GM19193 (cell line): ENCODE measurements at regions not wholly inside any gene's neighbourhood (a gene's known extent, or its start where the extent isn't known, plus 50 kb on each side); places are given as distances from the start of the nearest gene placed in this dataset.

Experiments
- POLR2A ChIP-seq: IDR thresholded peaks from 4 replicates; pipeline ENCODE4 v1.6.1; 2011; ENCODE audit not compliant: insufficient read depth, insufficient read length; ENCODE audit errors: extremely low read depth

DNA sequence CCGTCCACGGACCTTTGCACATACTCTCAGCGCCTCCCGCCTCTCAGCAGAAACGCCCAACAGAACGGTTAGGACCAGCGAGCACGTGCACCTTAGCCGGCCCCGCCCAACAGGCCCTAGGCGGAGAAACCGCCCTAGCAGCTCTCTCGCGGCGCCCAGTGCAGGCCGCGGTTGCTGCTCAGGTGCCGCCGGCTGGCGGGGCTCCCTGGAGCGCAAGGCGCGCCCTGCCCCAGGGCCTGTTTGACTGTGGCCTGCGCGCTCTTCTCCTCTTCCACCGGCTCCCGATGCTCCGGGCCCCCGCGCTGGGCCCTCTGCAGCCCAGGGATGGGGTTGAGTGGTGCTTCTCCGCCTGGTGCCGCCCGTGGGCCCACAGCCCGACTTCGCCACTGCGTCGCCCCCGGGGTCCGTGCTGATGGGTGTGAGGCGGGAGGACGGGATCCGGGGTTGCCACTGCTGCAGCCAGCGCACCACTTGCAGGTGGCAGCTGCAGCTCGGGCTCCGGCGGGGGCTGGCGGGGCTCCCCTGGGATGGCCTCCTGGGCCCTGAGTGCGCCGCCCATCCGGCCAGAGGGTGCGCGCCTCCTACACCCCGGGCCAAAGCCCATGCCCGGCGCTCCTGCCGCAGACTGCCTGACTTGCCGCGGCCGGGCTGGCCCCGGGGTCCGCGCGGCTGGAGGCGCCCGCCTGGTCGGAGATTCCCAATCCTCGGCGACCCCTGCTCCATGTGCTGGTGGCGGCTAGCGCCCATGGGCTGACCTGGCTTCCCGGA, 1889.4 kb upstream of the CDH9 start:
- TF ChIP-seq POLR2A, result no peak

DNA sequence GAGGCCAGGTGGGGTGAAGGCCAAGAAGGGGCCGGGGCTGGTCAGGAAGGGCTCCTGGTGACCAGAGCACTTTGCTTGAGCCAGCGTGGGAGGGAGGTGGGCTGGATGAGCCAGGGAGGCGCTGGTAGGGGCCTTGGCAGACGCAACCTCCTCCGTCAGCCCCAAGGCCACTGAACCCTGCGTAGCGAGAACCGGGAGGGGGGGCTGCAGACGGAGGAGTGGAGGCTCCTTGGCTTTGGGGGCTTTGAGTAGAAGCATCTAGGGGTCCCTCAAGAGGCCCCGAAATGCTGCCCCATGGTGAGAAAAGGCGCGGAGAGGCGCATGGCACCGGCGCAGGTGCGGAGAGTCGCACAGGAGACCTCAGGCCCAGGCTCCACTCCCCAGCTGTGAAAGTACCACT, 1888.0 kb upstream of the CDH9 start:
- no peak for TF ChIP-seq POLR2A

DNA sequence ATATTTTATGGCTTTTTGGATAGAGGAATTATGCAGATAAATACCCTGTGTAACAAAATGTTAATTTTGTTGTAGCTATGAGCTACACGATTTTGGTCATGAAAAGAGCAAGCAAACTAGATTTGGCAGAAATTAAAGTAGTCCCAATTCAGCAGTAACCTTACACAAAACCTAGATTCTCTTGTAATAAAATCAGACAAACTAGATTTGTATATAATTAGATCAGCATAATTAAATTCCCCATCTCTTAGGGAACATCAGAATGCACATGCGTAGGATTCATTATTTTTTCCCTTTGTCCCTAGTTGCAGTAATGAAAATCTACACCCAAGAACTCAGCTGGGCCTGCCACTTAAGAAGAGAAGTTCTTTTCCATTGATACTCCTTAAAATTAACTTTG, 1879.2 kb upstream of the CDH9 start:
- TF ChIP-seq POLR2A, result no peak

DNA sequence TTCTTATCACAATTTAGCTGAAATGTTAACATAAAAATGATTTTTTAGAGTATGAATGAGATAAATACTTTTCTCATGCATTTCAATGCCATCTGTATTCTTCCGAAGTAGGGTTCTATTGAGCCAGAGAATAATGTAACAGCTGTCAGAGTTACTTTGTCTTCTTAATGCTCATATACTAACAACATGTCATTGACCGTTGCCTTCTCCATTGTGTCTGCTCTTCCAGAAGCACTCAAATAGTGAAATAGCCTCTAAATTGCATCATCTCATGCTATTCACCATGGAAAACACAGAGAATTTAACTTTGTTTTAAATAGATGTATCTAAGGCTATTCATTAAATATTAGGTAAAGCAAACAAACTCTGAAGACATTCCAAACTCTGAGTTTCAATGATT, 1875.9 kb upstream of the CDH9 start:
- TF ChIP-seq POLR2A, result no peak

DNA sequence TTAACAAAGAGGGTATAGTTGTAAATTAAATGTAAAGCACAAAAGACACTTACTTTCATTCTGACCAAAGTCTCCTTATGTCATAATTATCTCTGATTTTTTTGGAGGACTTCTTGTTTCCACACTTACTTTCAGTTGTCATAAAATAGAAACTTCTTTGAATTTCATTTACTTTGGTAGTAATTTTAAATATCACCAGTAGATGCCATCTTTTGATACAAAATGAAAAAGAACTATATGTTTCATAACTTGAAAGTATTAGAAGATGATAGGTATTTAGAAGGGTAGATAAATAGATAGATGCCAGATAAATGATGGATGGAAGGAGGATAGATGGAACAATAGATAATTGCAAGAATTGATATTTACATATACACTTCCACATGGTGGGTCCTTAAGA, 1865.3 kb upstream of the CDH9 start:
- no peak for TF ChIP-seq POLR2A

DNA sequence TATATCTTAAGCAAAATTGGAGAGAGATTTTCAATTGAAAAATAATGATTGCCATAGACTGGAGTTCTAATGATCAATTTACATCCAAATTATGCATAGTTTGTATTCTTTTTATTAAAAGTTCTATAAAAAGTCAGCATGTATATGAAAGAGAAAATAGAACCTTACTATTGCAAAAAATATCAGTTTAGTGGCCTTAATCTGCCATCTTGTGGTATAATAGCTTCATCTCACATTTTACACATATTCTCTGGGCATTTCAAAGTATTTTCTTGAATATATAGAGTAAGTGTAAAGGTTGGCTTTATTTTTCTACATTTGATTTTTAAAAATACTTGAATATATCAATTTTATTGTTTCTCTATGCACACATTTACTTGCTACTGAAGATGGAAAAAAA, 1858.6 kb upstream of the CDH9 start:
- no peak for TF ChIP-seq POLR2A

DNA sequence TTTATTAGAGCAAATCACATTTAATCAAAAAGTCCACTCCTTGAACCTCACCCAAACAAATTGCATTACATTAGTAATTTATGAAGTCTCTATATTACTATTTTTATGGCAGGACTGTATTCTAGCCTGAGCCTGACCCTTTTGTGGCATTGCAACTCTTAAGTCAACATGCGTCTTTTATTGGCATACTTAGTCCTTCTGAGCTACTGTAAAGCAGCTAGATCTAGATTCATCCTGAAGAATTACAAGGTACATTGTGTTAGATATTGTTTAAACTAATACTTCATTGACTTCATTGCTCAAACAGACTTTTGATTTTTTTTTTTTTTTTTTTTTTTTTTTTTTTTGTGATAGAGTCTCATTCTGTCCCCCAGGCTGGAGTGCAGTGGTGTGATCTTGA, 1842.5 kb upstream of the CDH9 start:
- TF ChIP-seq POLR2A, result no peak

DNA sequence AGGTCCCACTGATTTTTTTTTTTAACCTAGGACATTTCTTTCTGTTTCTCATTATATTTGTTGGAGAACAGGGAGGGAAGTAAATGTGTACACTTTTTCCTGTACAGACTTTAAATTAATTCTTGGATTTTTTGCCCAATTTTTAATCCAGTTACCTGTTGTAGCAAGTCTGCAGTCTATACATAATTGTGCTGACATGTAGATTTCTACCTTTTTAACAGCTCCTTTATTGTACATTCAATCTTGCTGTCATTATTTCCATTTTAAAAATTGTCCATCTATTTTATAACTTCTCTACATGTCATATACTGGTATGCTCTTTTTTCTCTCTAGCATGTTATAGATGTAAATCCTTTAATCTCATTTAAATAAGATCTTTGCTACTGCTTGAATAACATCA, 1838.7 kb upstream of the CDH9 start:
- TF ChIP-seq POLR2A, result no peak

DNA sequence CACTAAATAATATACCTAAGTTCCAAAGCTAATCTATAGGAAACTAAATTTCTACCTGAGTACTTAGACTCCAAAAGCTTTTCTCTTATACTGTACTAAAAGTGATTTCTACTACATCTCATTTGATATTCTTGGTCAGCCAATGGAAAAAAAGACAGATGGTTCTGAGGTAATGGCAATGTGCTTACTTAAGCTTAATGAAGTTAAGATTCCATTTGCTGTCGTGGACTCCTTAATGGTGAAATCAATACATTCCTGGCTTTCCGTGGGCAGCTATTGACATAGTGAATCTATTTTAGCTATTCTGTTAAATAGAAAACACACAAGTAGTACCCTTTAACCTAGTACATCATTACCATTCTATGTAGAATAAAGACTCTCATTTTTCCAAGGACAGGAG, 1825.6 kb upstream of the CDH9 start:
- TF ChIP-seq POLR2A, result no peak

DNA sequence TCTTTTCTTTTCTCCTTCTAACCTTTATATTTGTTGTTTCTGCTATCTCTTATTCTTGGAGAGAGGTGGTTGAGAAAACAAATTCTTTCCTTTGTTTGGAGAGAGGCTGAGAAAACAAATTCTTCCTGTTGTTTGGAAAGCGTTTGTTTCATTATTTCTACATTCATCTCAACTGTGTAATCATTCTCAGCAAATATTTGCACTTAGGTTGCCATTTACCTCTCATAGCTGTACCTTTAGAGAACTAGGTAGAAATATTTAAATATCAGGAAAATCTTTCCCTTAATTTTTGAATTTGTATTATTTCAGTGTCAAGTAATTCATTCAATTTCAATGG, 1824.4 kb upstream of the CDH9 start:
- TF ChIP-seq POLR2A, result no peak

DNA sequence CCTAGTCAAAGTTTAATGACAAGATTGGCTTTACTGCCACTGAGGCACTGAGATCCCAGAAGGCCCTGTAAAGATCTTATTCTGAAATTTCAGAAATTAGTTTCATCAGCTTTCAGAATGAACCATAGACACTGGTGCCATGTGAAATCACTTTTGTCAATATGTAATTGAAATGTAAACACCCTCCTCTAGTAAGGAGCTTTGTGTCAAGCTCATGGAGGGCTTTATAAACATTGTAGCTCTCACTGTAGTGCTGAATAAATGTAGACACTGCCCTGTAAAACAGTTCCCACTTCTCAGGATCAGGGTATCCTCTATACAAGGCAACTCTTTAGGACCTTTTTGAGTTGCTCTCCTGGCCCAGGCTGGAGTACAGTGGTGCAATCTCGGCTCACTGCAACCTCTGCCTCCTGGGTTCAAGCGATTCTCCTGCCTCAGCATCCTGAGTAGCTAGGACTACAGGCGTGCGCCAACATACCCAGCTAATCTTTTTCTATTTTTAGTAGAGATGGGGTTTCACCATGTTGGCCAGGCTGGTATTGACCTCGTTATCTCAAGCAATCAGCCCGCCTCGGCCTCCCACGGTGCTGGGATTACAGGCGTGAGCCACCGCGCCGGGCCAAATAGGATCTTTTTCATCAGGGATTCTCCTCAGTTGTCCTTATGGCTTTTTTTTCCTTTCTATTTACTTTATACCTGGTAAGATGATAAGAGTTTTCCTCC, 1823.9 kb upstream of the CDH9 start:
- TF ChIP-seq POLR2A, result no peak

DNA sequence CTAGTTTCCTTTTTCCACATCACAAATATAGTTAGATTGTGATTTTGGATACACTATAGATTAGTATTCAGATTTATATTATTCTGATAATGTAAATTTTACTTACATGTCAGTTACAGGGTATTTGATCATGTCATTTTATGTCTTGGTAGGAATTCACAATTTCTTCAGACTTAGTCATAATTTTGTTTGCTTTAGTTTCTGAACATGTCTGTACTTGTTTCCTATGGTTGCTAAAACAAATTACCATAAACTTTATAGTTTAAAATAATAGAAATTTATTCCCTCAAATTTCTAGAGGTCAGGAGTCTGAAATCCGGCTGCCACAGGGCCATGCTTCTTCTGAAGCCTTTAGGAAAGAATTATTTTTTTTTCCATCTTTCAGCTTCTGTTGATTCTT, 1817.2 kb upstream of the CDH9 start:
- TF ChIP-seq POLR2A, result no peak

DNA sequence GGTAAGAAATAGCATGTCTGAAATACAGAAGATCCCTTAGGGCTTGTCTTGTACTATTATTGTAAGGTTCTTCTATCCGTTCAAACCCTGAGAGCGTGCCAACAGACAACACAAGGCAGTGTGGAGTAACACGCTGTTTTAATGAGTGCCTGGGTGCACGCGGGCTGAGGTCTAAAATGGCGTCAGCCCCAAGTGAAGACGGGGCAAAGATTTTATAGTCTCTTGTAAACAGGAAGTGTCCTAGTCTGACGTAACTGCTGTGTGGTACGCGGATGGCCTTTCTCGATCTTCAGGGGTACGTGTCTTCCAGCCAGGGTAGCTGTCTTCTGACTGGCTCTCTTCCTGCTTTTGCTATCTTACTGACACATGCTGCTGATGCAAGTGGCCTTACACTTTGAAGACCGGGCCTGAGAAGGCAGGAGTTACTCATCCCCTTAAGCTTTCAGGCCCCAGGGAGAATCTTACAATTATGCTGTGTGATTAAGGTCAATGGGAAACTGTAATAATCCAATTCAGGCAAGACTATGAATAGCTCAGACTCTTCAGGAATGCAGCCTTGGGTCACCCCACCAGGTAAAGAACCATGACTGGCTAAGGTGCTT, 1812.0 kb upstream of the CDH9 start:
- TF ChIP-seq POLR2A, result no peak

DNA sequence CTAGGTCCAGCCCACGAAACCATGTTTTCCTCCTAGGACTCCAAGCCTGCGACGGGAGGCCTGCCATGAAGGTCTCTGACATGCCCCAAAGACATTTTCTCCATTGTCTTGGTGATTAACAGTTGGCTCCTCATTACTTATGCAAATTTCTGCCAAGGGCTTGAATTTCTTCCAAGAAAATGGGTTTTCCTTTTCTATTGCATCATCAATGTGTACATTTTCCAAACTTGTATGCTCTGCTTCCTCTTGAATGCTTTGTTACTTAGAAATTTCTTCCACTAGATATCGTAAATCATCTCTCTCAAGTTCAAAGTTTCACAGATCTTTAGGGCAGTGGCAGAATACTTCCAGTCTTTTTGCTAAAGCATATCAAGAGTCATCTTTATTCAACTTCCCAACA, 1792.7 kb upstream of the CDH9 start:
- TF ChIP-seq POLR2A, result no peak

DNA sequence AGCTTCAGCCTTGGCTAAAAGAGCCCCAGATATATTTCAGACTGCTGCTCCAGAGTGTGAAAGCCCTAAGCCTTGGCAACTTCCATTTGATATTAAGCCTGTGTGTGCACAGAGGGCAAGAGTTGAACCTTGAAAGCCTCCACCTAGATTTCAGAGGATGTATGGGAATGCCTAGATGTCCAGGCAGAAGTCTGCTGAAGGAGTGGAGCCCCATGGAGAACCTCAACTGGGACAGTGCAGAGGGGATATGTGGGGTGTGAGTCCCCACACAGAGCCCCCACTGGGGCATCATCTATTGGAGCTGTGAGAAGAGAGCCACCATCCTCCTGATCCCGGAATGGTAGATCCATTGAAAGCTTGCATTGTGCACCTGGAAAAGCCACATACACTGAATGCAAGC, 1784.8 kb upstream of the CDH9 start:
- no peak for TF ChIP-seq POLR2A

DNA sequence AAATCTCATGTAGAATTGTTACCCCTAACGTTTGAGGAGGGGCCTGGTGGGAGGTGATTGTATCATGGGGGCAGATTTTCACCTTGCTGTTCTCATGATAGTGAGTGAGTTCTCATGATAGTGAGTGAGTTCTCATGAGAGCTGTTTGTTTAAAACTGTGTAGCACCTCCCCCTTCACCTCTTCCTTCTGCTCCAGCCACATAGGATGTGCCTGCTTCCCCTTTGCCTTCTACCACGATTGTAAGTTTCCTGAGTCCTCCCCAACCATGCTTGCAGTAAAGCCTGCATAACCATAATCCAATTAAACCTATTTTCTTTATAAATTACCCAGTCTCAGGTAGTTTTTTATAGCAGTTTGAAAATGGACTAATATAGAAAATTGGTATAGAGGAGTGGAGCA, 1783.7 kb upstream of the CDH9 start:
- no peak for TF ChIP-seq POLR2A

DNA sequence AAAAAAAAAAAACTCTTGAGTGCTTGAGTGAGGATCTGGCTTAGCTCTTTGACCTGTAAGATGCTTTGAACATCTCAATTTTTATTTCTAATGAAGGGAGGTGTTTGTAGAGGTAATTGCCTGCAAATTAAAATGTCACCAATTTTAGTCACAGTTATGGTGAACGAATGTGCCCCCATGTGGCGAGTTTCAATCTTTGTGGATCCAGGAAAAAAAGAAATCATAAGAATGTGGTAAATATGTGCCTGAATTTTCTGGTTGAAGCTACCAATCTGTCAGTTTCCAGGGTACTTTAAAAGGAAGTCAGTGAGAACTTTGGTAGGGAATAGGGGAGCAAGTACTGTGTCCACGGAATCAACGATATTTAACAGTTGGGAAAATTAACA, 1772.4 kb upstream of the CDH9 start:
- no peak for TF ChIP-seq POLR2A
